SK-N-SH treated with all-trans-retinoic acid at 6 μM for 48 hours (cell line): ENCODE measurements at regions not wholly inside any gene's neighbourhood (a gene's known extent, or its start where the extent isn't known, plus 50 kb on each side); places are given as distances from the start of the nearest gene placed in this dataset.
"Not testable (repeated sequence)": the region's sequence is repeated elsewhere in the genome, so short reads cannot be mapped to it uniquely, and the experiment has no call there.

Experiments
- ATAC-seq: fragments of 200-7000 bp; cut with Tn5 transposase; 3 replicates; pipeline ENCODE4 v1.9.1; 2020; ENCODE audit warnings: mild to moderate bottlenecking, moderate library complexity
- ARNTL ChIP-seq: fragments of 450-650 bp; formaldehyde crosslinking; IDR thresholded peaks from 2 replicates; pipeline ENCODE4 v1.5.0; 2020; ENCODE audit warnings: low read depth, mild to moderate bottlenecking, moderate library complexity, borderline replicate concordance
- CSDC2 ChIP-seq: fragments of 250-450 bp; sonication (Bioruptor Pico); IDR thresholded peaks from 2 replicates; pipeline ENCODE4 v1.5.0; 2020; ENCODE audit warnings: mild to moderate bottlenecking, moderate library complexity
- ESRRG ChIP-seq: fragments of 250-450 bp; sonication (Bioruptor Pico); IDR thresholded peaks from 2 replicates; pipeline ENCODE4 v1.6.1; 2021; ENCODE audit warnings: mild to moderate bottlenecking
- ISL1 ChIP-seq: fragments of 250-450 bp; sonication (Bioruptor Pico); IDR thresholded peaks from 2 replicates; pipeline ENCODE4 v2.1.2; 2022; ENCODE audit warnings: mild to moderate bottlenecking, moderate library complexity
- PPARA ChIP-seq: fragments of 250-450 bp; sonication (Bioruptor Pico); IDR thresholded peaks from 2 replicates; pipeline ENCODE4 v1.5.0; 2020; ENCODE audit warnings: mild to moderate bottlenecking, borderline replicate concordance
- RARB ChIP-seq: fragments of 250-450 bp; sonication (Bioruptor Pico); IDR thresholded peaks from 2 replicates; pipeline ENCODE4 v1.8.0; 2021; ENCODE audit warnings: mild to moderate bottlenecking, moderate library complexity
- TCF4 ChIP-seq: fragments of 250-450 bp; sonication (Bioruptor Pico); IDR thresholded peaks from 2 replicates; pipeline ENCODE4 v1.8.0; 2021; ENCODE audit warnings: mild to moderate bottlenecking, moderate library complexity, borderline replicate concordance
- TOX ChIP-seq: fragments of 250-450 bp; sonication (Bioruptor Pico); IDR thresholded peaks from 2 replicates; pipeline ENCODE4 v1.8.0; 2021; ENCODE audit warnings: mild to moderate bottlenecking, moderate library complexity, borderline replicate concordance
- TSHZ2 ChIP-seq: fragments of 250-450 bp; sonication (Bioruptor Pico); IDR thresholded peaks from 2 replicates; pipeline ENCODE4 v1.5.0; 2020; ENCODE audit warnings: mild to moderate bottlenecking, moderate library complexity
- ZC3H10 ChIP-seq: fragments of 250-450 bp; sonication (Bioruptor Pico); IDR thresholded peaks from 2 replicates; pipeline ENCODE4 v1.5.1; 2021; ENCODE audit warnings: mild to moderate bottlenecking, moderate library complexity
- ZFP3 ChIP-seq: fragments of 250-450 bp; sonication (Bioruptor Pico); IDR thresholded peaks from 2 replicates; pipeline ENCODE4 v1.5.0; 2020; ENCODE audit warnings: mild to moderate bottlenecking, moderate library complexity
- ZNF70 ChIP-seq: fragments of 450-650 bp; formaldehyde crosslinking; IDR thresholded peaks from 2 replicates; pipeline ENCODE4 v1.5.0; 2020; ENCODE audit warnings: mild to moderate bottlenecking, moderate library complexity
- ZNF8 ChIP-seq: fragments of 450-650 bp; formaldehyde crosslinking; IDR thresholded peaks from 2 replicates; pipeline ENCODE4 v1.5.0; 2020; ENCODE audit warnings: mild to moderate bottlenecking, moderate library complexity
- TF ChIP-seq, protein P1 (sequence below): fragments of 250-450 bp; sonication (Bioruptor Pico); IDR thresholded peaks from 2 replicates; pipeline ENCODE4 v1.8.0; 2020; ENCODE audit warnings: mild to moderate bottlenecking, moderate library complexity, borderline replicate concordance
- TF ChIP-seq, protein P2 (sequence below): fragments of 250-450 bp; sonication (Bioruptor Pico); IDR thresholded peaks from 2 replicates; pipeline ENCODE4 v1.5.1; 2020; ENCODE audit warnings: low read depth, mild to moderate bottlenecking, moderate library complexity
- TF ChIP-seq, protein P3 (sequence below): fragments of 250-450 bp; sonication (Bioruptor Pico); IDR thresholded peaks from 2 replicates; pipeline ENCODE4 v1.8.0; 2021; ENCODE audit warnings: low read depth, mild to moderate bottlenecking, moderate library complexity, borderline replicate concordance

- TF ChIP-seq, protein P1, sequence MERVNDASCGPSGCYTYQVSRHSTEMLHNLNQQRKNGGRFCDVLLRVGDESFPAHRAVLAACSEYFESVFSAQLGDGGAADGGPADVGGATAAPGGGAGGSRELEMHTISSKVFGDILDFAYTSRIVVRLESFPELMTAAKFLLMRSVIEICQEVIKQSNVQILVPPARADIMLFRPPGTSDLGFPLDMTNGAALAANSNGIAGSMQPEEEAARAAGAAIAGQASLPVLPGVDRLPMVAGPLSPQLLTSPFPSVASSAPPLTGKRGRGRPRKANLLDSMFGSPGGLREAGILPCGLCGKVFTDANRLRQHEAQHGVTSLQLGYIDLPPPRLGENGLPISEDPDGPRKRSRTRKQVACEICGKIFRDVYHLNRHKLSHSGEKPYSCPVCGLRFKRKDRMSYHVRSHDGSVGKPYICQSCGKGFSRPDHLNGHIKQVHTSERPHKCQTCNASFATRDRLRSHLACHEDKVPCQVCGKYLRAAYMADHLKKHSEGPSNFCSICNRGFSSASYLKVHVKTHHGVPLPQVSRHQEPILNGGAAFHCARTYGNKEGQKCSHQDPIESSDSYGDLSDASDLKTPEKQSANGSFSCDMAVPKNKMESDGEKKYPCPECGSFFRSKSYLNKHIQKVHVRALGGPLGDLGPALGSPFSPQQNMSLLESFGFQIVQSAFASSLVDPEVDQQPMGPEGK (CRISPR knock-in tag) = no peak
- no peak for TF ChIP-seq ZNF8 (CRISPR knock-in tag)
Observed at GRCh38 chr4:91729851-91730250, 573.9 kb upstream of the GRID2 start (continued).

- no peak for TF ChIP-seq ARNTL (CRISPR knock-in tag)
- TF ChIP-seq ESRRG (CRISPR knock-in tag) = no peak
- TF ChIP-seq, protein P2, sequence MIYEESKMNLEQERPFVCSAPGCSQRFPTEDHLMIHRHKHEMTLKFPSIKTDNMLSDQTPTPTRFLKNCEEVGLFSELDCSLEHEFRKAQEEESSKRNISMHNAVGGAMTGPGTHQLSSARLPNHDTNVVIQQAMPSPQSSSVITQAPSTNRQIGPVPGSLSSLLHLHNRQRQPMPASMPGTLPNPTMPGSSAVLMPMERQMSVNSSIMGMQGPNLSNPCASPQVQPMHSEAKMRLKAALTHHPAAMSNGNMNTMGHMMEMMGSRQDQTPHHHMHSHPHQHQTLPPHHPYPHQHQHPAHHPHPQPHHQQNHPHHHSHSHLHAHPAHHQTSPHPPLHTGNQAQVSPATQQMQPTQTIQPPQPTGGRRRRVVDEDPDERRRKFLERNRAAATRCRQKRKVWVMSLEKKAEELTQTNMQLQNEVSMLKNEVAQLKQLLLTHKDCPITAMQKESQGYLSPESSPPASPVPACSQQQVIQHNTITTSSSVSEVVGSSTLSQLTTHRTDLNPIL = no peak
- TF ChIP-seq ZNF70 (CRISPR knock-in tag) = no peak
- no peak for TF ChIP-seq ZFP3 (CRISPR knock-in tag)
- TF ChIP-seq TCF4 (CRISPR knock-in tag) = no peak
- TF ChIP-seq RARB (CRISPR knock-in tag) = no peak
- no peak for TF ChIP-seq TSHZ2 (CRISPR knock-in tag)
- TF ChIP-seq ZC3H10 = no peak
- TF ChIP-seq CSDC2 (CRISPR knock-in tag) = no peak
- no peak for TF ChIP-seq ISL1 (CRISPR knock-in tag)
- TF ChIP-seq, protein P1 (CRISPR knock-in tag) = no peak
- TF ChIP-seq ZNF8 (CRISPR knock-in tag) = no peak
- ATAC-seq = 0 out of 3 replicates have a peak, but pooled peaks have one; percentile 42
Observed at GRCh38 chr4:91734682-91735081, 569.1 kb upstream of the GRID2 start.

DNA sequence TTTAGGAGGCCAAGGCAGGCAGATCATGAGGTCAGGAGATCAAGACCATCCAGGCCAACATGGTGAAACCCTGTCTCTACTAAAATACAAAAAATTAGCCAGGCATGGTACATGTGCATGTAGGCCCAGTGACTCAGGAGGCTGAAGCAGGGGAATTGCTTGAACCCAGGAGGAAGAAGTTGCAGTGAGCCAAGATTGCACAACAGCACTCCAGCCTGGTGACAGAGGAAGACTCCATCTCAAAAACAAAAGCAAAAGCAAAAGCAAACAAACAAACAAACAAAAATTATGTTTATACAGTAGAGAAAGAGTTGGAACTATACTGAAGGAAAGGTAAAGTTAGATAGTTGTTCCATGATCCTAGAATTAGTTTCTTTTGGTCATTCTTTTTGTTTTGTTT is 564.9 kb upstream of the GRID2 start:
- not testable (repeated sequence) for ATAC-seq

DNA sequence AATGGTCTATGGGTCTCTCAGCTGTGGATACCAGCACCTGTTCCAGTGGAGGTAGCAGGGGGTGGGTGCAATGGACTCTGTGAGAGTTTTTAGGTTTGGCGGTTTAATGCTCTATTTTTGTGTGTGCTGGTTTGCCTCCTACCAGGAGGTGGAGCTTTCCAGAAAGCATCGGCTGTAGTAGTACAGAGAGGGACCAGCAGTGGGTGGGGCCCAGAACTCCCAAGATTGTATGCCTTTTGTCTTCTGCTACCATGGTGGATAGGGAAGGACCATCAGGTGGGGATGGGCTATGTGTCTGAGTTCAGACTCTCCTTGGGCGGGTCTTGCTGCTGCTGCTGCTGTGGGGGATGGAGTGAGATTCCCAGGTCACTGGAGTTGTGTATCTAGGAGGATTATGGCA is 557.2 kb upstream of the GRID2 start:
- TF ChIP-seq ISL1 (CRISPR knock-in tag) (no peak), TSHZ2 (CRISPR knock-in tag) (no peak), PPARA (CRISPR knock-in tag) (no peak), RARB (CRISPR knock-in tag) (no peak), ZFP3 (CRISPR knock-in tag) (no peak), CSDC2 (CRISPR knock-in tag) (no peak), TOX (CRISPR knock-in tag) (no peak), ZC3H10 (no peak)
- TF ChIP-seq, protein P1 (CRISPR knock-in tag) = no peak
- TF ChIP-seq, protein P2 = no peak
- TF ChIP-seq, protein P3, sequence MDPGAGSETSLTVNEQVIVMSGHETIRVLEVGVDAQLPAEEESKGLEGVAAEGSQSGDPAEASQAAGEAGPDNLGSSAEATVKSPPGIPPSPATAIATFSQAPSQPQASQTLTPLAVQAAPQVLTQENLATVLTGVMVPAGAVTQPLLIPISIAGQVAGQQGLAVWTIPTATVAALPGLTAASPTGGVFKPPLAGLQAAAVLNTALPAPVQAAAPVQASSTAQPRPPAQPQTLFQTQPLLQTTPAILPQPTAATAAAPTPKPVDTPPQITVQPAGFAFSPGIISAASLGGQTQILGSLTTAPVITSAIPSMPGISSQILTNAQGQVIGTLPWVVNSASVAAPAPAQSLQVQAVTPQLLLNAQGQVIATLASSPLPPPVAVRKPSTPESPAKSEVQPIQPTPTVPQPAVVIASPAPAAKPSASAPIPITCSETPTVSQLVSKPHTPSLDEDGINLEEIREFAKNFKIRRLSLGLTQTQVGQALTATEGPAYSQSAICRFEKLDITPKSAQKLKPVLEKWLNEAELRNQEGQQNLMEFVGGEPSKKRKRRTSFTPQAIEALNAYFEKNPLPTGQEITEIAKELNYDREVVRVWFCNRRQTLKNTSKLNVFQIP (CRISPR knock-in tag) = no peak
- no peak for ATAC-seq
